IMR-90 (cell line): ENCODE measurements at regions not wholly inside any gene's neighbourhood (a gene's known extent, or its start where the extent isn't known, plus 50 kb on each side); places are given as distances from the start of the nearest gene placed in this dataset.
A peak's percentile ranks its signal among the peaks of the same experiment; 100 is the strongest.

Experiments used
- ATAC-seq: fragments of 200-7000 bp; cut with Tn5 transposase; 2 replicates; pipeline ENCODE4 v1.9.1; 2020; ENCODE audit warnings: low read depth, mild to moderate bottlenecking, moderate library complexity
- BruUV-seq: library from RNA; stranded (reverse); fragments of 400-500 nt; replicated peaks from 2 replicates; lab custom pipeline; 2021; lab: Mats Ljungman, UMichigan
- CTCF ChIA-PET: fragments of 300-600 bp; formaldehyde crosslinking; extraction: SDS; loops from one replicate; lab custom pipeline; 2021; ENCODE audit warnings: antibody characterized with exemption; lab: Yijun Ruan, JAX
- POLR2A ChIA-PET: fragments of 300-600 bp; sonication (Branson Sonifier 250); formaldehyde crosslinking; loops from one replicate; lab custom pipeline; 2022; ENCODE audit warnings: antibody characterized with exemption; ENCODE audit not compliant: unreplicated experiment; lab: Charles Lee
- DNase-seq: peaks from one replicate; pipeline ENCODE4 v3.0.0; 2013
- H2AFZ ChIP-seq: replicated peaks from 2 replicates; pipeline ENCODE3; 2013; ENCODE audit warnings: low read length, mild to moderate bottlenecking; ENCODE audit not compliant: poor library complexity
- H2AK5ac ChIP-seq: 2 replicates; pipeline ENCODE4 v1.6.1; 2013; ENCODE audit warnings: low read depth, low read length, inconsistent platforms
- H2AK9ac ChIP-seq: replicated peaks from 2 replicates; pipeline ENCODE3; 2013; ENCODE audit warnings: mild to moderate bottlenecking, low read depth, low read length, moderate library complexity; ENCODE audit not compliant: poor library complexity
- H2BK120ac ChIP-seq: 2 replicates; pipeline ENCODE4 v1.6.1; 2013; ENCODE audit warnings: low read depth, low read length, inconsistent platforms
- H2BK15ac ChIP-seq: 3 replicates; pipeline ENCODE4 v1.6.1; 2013; ENCODE audit warnings: low read depth, low read length, inconsistent platforms
- H2BK20ac ChIP-seq: 2 replicates; pipeline ENCODE4 v1.6.1; 2013; ENCODE audit warnings: low read depth, mild to moderate bottlenecking, inconsistent platforms, low read length, moderate library complexity
- H2BK5ac ChIP-seq: 2 replicates; pipeline ENCODE4 v1.6.1; 2013; ENCODE audit warnings: mild to moderate bottlenecking, low read depth, low read length, inconsistent platforms; ENCODE audit not compliant: poor library complexity, severe bottlenecking
- H3K14ac ChIP-seq: replicated peaks from 2 replicates; pipeline ENCODE4 v1.6.1; 2013; ENCODE audit warnings: low read depth, low read length, inconsistent platforms
- H3K18ac ChIP-seq: 2 replicates; pipeline ENCODE4 v1.6.1; 2013; ENCODE audit warnings: low read depth, low read length, control low read depth
- H3K23ac ChIP-seq: 2 replicates; pipeline ENCODE4 v1.6.1; 2013; ENCODE audit warnings: low read depth, low read length, inconsistent platforms
- H3K27ac ChIP-seq: 2 replicates; pipeline ENCODE4 v1.5.1; 2013; ENCODE audit warnings: mild to moderate bottlenecking, control low read depth, low read length; ENCODE audit not compliant: insufficient read depth
- H3K27me3 ChIP-seq: 2 replicates; pipeline ENCODE4 v1.6.1; 2013; ENCODE audit warnings: low read length; ENCODE audit not compliant: control insufficient read depth, insufficient read depth
- H3K36me3 ChIP-seq: 2 replicates; pipeline ENCODE4 v1.6.1; 2013; ENCODE audit warnings: low read length, mixed read lengths; ENCODE audit not compliant: control insufficient read depth, insufficient read depth
- H3K4ac ChIP-seq: 2 replicates; pipeline ENCODE4 v1.6.1; 2013; ENCODE audit warnings: low read depth, low read length, inconsistent platforms
- H3K4me1 ChIP-seq: 2 replicates; pipeline ENCODE4 v1.6.1; 2013; ENCODE audit warnings: low read length, mixed read lengths; ENCODE audit not compliant: control insufficient read depth, insufficient read depth
- H3K4me2 ChIP-seq: 2 replicates; pipeline ENCODE4 v1.6.1; 2013; ENCODE audit warnings: low read depth, mild to moderate bottlenecking, control low read depth, low read length, moderate library complexity
- H3K4me3 ChIP-seq: 2 replicates; pipeline ENCODE4 v1.5.1; 2013; ENCODE audit warnings: low read depth, mild to moderate bottlenecking, control low read depth, low read length, moderate library complexity; ENCODE audit not compliant: insufficient read depth
- H3K56ac ChIP-seq: 2 replicates; pipeline ENCODE4 v1.6.1; 2013; ENCODE audit warnings: low read length, inconsistent platforms; ENCODE audit not compliant: insufficient read depth; ENCODE audit errors: extremely low read depth
- H3K79me1 ChIP-seq, 2 experiments: 2 replicates each; pipeline ENCODE4 v1.6.1; 2013; ENCODE audit warnings: low read length in 2 of 2, inconsistent platforms in 1 of 2, low read depth in 1 of 2
- H3K9ac ChIP-seq: 2 replicates; pipeline ENCODE4 v1.6.1; 2013; ENCODE audit warnings: low read depth, low read length, control low read depth
- H3K9me1 ChIP-seq: 2 replicates; pipeline ENCODE4 v1.6.1; 2013; ENCODE audit warnings: low read length, inconsistent platforms; ENCODE audit not compliant: insufficient read depth
- H3K9me3 ChIP-seq: 2 replicates; pipeline ENCODE4 v1.6.1; 2013; ENCODE audit warnings: low read length; ENCODE audit not compliant: control insufficient read depth, insufficient read depth
- H4K20me1 ChIP-seq: 2 replicates; pipeline ENCODE4 v1.6.1; 2013; ENCODE audit warnings: low read length, inconsistent platforms; ENCODE audit not compliant: insufficient read depth
- H4K5ac ChIP-seq: 2 replicates; pipeline ENCODE4 v1.6.1; 2013; ENCODE audit warnings: mild to moderate bottlenecking, low read depth, low read length, control low read depth
- H4K8ac ChIP-seq, 2 experiments: 2 replicates each; pipeline ENCODE4 v1.6.1; 2013; ENCODE audit warnings: low read depth in 2 of 2, low read length in 2 of 2, control low read depth in 1 of 2, inconsistent platforms in 1 of 2
- H4K91ac ChIP-seq: 2 replicates; pipeline ENCODE4 v1.6.1; 2013; ENCODE audit warnings: low read depth, low read length, inconsistent platforms; ENCODE audit not compliant: insufficient read depth
- CHD1 ChIP-seq: IDR thresholded peaks from 2 replicates; pipeline ENCODE4 v1.6.1; 2012; ENCODE audit warnings: low read depth, low read length, improper control_type of control experiment
- CTCF ChIP-seq: conservative IDR thresholded peaks from 2 replicates; pipeline ENCODE4 v1.5.1; 2012; ENCODE audit warnings: mild to moderate bottlenecking, low read depth, low read length, improper control_type of control experiment
- ELK1 ChIP-seq: fragments of 150-350 bp; IDR thresholded peaks from 2 replicates; pipeline ENCODE4 v1.6.1; 2016; ENCODE audit warnings: low read depth, mild to moderate bottlenecking, low read length, moderate library complexity, borderline replicate concordance
- FOS ChIP-seq: fragments of 150-350 bp; IDR thresholded peaks from 2 replicates; pipeline ENCODE4 v1.6.1; 2016; ENCODE audit warnings: low read depth, low read length
- MAFK ChIP-seq: IDR thresholded peaks from 2 replicates; pipeline ENCODE4 v1.6.1; 2012; ENCODE audit warnings: low read depth, low read length, improper control_type of control experiment
- MAZ ChIP-seq: IDR thresholded peaks from 2 replicates; pipeline ENCODE4 v1.6.1; 2012; ENCODE audit warnings: low read depth, mild to moderate bottlenecking, low read length, improper control_type of control experiment, moderate library complexity, borderline replicate concordance
- MXI1 ChIP-seq: IDR thresholded peaks from 2 replicates; pipeline ENCODE4 v1.6.1; 2012; ENCODE audit warnings: low read depth, mild to moderate bottlenecking, low read length, moderate library complexity, borderline replicate concordance
- NFE2L2 ChIP-seq: fragments of 150-350 bp; IDR thresholded peaks from 2 replicates; pipeline ENCODE4 v1.6.1; 2016; ENCODE audit warnings: low read depth, mild to moderate bottlenecking, low read length
- RAD21 ChIP-seq: IDR thresholded peaks from 2 replicates; pipeline ENCODE4 v1.6.1; 2012; ENCODE audit warnings: low read length, improper control_type of control experiment
- SMC3 ChIP-seq: fragments of 150-350 bp; IDR thresholded peaks from 2 replicates; pipeline ENCODE4 v1.6.1; 2016; ENCODE audit warnings: low read depth, mild to moderate bottlenecking, antibody characterized with exemption, low read length, moderate library complexity
- USF2 ChIP-seq: fragments of 150-350 bp; IDR thresholded peaks from 2 replicates; pipeline ENCODE4 v1.6.1; 2017; ENCODE audit warnings: mild to moderate bottlenecking, antibody characterized with exemption, low read length, low read depth
- WGBS, 2 experiments: methylation state at CpG; one replicate each; pipeline versions ENCODE4 v1.1.5 to v1.1.7; 2013; ENCODE audit warnings: missing lambda C conversion rate in 2 of 2; ENCODE audit not compliant: insufficient read length in 1 of 2; ENCODE audit errors: extremely low coverage in 2 of 2; 5-methylcytosine and 5-hydroxymethylcytosine counted together
- dilution Hi-C: fragments of 300-500 bp; cut with HindIII; formaldehyde crosslinking; loops from one replicate; pipeline ENCODE4 v1.14.3; 2018; ENCODE audit warnings: low sequenced_read_pairs; ENCODE audit not compliant: unreplicated experiment
- in situ Hi-C: fragments of 300-500 bp; cut with MboI; formaldehyde crosslinking; loops from 3 replicates; pipeline ENCODE4 v1.14.3; 2019; ENCODE audit warnings: low sequenced_read_pairs, inconsistent platforms, mixed read lengths
- intact Hi-C: fragments of 100-400 bp; cut with micrococcal nuclease; formaldehyde crosslinking; loops from 2 replicates; pipeline ENCODE4 v1.10.0; 2022

- ChIA-PET POLR2A (no interaction called here), CTCF (no interaction called here)
- no peaks in the 10 kb centered on the region for H3K36me3 ChIP-seq
- ATAC-seq (no peak), DNase-seq (peak; percentile 27)
- no peaks in the 10 kb centered on the region for H3K79me1 ChIP-seq
- no peak overlapping the region for H3K56ac ChIP-seq
- H2AFZ ChIP-seq, result no peak overlapping the region
- TF ChIP-seq FOS (no peak), NFE2L2 (no peak), CHD1 (no peak), ELK1 (no peak), SMC3 (no peak), MXI1 (no peak), RAD21 (no peak), CTCF (no peak), MAZ (no peak), USF2 (no peak), MAFK (no peak)
- no CpG with 5 or more reads among the region's 1 CpG for WGBS, 2 experiments
- BruUV-seq, result no TSS peak
- no peaks in the 10 kb centered on the region for H3K4me1 ChIP-seq
- H2BK5ac ChIP-seq, result no peak overlapping the region
- H2BK120ac ChIP-seq, result no peak overlapping the region
- no peak overlapping the region for H3K9ac ChIP-seq
- no peak overlapping the region for H2AK9ac ChIP-seq
- no peak overlapping the region for H3K4me2 ChIP-seq
- H3K18ac ChIP-seq, result no peak overlapping the region
- no peak overlapping the region for H2AK5ac ChIP-seq
- no peaks in the 10 kb centered on the region for H4K20me1 ChIP-seq
- no peak overlapping the region for H3K23ac ChIP-seq
- H3K27ac ChIP-seq, result no peak overlapping the region
- no peaks in the 10 kb centered on the region for H3K9me1 ChIP-seq
- H4K5ac ChIP-seq, result no peak overlapping the region
- H3K9me3 ChIP-seq, result no peaks in the 10 kb centered on the region
- in situ Hi-C loops (no loop called here), dilution Hi-C loops (no loop called here), intact Hi-C loops (no loop called here)
- no peak overlapping the region for H3K4ac ChIP-seq
- no peak overlapping the region for H4K91ac ChIP-seq
- H4K8ac ChIP-seq, result no peak overlapping the region
- H2BK20ac ChIP-seq, result no peak overlapping the region
- no peak overlapping the region for H3K14ac ChIP-seq
- H2BK15ac ChIP-seq, result no peak overlapping the region
- H3K4me3 ChIP-seq, result no peak overlapping the region
- no peaks in the 10 kb centered on the region for H3K27me3 ChIP-seq
Observed at GRCh38 chr2:186059096-186059495, 320.5 kb downstream of the FSIP2 start.
